ENCODE measurements at regions not wholly inside any gene's neighbourhood (a gene's known extent, or its start where the extent isn't known, plus 50 kb on each side); places are given as distances from the start of the nearest gene placed in this dataset.

DNA sequence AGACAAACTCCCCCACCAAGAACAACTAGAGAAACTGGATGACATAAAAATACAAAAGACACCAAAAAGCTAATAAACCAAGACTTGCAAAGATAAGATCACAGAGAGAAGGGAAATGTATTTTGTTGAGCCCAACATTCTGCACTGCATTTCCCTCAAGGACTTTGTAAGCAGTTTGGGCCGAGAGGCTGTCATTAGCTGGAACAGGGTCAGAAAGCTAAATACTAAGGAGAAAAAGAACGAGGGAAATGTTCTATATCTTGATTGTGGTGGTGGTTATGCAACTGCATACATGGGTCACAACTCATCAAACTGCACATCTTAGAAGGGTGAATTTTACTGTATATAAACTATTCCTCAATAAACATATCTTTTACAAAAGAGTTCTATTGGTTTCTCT is 315.0 kb downstream of the IPMK start:
- TF ChIP-seq, protein P1, sequence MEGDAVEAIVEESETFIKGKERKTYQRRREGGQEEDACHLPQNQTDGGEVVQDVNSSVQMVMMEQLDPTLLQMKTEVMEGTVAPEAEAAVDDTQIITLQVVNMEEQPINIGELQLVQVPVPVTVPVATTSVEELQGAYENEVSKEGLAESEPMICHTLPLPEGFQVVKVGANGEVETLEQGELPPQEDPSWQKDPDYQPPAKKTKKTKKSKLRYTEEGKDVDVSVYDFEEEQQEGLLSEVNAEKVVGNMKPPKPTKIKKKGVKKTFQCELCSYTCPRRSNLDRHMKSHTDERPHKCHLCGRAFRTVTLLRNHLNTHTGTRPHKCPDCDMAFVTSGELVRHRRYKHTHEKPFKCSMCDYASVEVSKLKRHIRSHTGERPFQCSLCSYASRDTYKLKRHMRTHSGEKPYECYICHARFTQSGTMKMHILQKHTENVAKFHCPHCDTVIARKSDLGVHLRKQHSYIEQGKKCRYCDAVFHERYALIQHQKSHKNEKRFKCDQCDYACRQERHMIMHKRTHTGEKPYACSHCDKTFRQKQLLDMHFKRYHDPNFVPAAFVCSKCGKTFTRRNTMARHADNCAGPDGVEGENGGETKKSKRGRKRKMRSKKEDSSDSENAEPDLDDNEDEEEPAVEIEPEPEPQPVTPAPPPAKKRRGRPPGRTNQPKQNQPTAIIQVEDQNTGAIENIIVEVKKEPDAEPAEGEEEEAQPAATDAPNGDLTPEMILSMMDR (IDR thresholded peaks at IDR 0.05), result no peak
- TF ChIP-seq ZFX (IDR thresholded peaks at IDR 0.05; ENCODE audit: borderline replicate concordance), result no peak

Data from 22Rv1 (cell line).